H1 (cell line): ENCODE measurements at regions not wholly inside any gene's neighbourhood (a gene's known extent, or its start where the extent isn't known, plus 50 kb on each side); places are given as distances from the start of the nearest gene placed in this dataset.

Experiments used
- CTCF ChIA-PET: fragments of 300-600 bp; sonication (Branson Sonifier 250); formaldehyde crosslinking; loops from one replicate; lab custom pipeline; 2021; ENCODE audit not compliant: partially characterized antibody; lab: Charles Lee
- POLR2A ChIA-PET: fragments of 300-600 bp; sonication (Branson Sonifier 250); formaldehyde crosslinking; loops from one replicate; lab custom pipeline; 2021; ENCODE audit warnings: inconsistent platforms; ENCODE audit not compliant: partially characterized antibody; lab: Charles Lee
- DNase-seq, 2 experiments: peaks; one replicate each; pipeline versions ENCODE4 v3.0.0 to v3.0.0-alpha.2; 2010 to 2022; ENCODE audit warnings: low spot score in 2 of 2, low read depth in 1 of 2, mixed read lengths in 1 of 2
- FAIRE-seq: peaks from 2 replicates; lab custom pipeline; 2011; peaks lifted over from hg19 to GRCh38; lab: Jason Lieb, UNC
- H2AFZ ChIP-seq: 2 replicates; pipeline ENCODE4 v1.8.1; 2012; ENCODE audit warnings: low read length, inconsistent platforms
- H2AK5ac ChIP-seq: 2 replicates; pipeline ENCODE4 v1.6.1; 2013; ENCODE audit warnings: low read depth, low read length
- H2BK120ac ChIP-seq: replicated peaks from 2 replicates; pipeline ENCODE3; 2013; ENCODE audit warnings: low read depth, low read length, inconsistent platforms
- H2BK12ac ChIP-seq: 2 replicates; pipeline ENCODE4 v1.6.1; 2013; ENCODE audit warnings: low read depth, low read length
- H2BK15ac ChIP-seq: 2 replicates; pipeline ENCODE4 v1.6.1; 2013; ENCODE audit warnings: low read length
- H2BK20ac ChIP-seq: 2 replicates; pipeline ENCODE4 v1.6.1; 2013; ENCODE audit warnings: low read length
- H2BK5ac ChIP-seq: 2 replicates; pipeline ENCODE4 v1.6.1; 2013; ENCODE audit warnings: low read depth, low read length
- H3K14ac ChIP-seq: 2 replicates; pipeline ENCODE4 v1.6.1; 2013; ENCODE audit warnings: inconsistent platforms; ENCODE audit not compliant: insufficient read length
- H3K18ac ChIP-seq: 2 replicates; pipeline ENCODE4 v1.6.1; 2013; ENCODE audit warnings: low read length; ENCODE audit errors: extremely low read depth
- H3K23ac ChIP-seq: 2 replicates; pipeline ENCODE4 v1.6.1; 2013; ENCODE audit warnings: inconsistent platforms; ENCODE audit not compliant: insufficient read length
- H3K23me2 ChIP-seq: 2 replicates; pipeline ENCODE4 v1.6.1; 2013; ENCODE audit warnings: low read depth, low read length
- H3K27ac ChIP-seq: 2 replicates; pipeline ENCODE4 v1.6.1; 2011; ENCODE audit warnings: low read depth, low read length, inconsistent platforms
- H3K27me3 ChIP-seq, 4 experiments: replicated peaks in 1 of 4; 1 replicate in 1 of 4; 2 replicates in 3 of 4; pipeline versions ENCODE4 v1.6.1 to v1.8.1; 2011 to 2013; ENCODE audit warnings: low read length in 3 of 4, mild to moderate bottlenecking in 3 of 4, inconsistent platforms in 2 of 4, mixed read lengths in 2 of 4, moderate library complexity in 1 of 4; ENCODE audit not compliant: control insufficient read depth in 3 of 4, insufficient read depth in 3 of 4; ENCODE audit errors: extremely low read depth in 1 of 4
- H3K36me3 ChIP-seq, 4 experiments: 2 replicates each; pipeline versions ENCODE4 v1.6.1 to v1.8.1; 2011 to 2013; ENCODE audit warnings: mild to moderate bottlenecking in 4 of 4, low read length in 3 of 4, moderate library complexity in 2 of 4, control low read depth in 1 of 4, inconsistent platforms in 1 of 4; ENCODE audit not compliant: insufficient read depth in 4 of 4, control insufficient read depth in 2 of 4
- H3K4ac ChIP-seq: replicated peaks from 2 replicates; pipeline ENCODE3; 2013; ENCODE audit warnings: low read length, low read depth, mixed read lengths, inconsistent platforms; ENCODE audit not compliant: insufficient read length
- H3K4me1 ChIP-seq, 4 experiments: replicated peaks in 1 of 4; 1 replicate in 1 of 4; 2 replicates in 3 of 4; pipeline versions ENCODE4 v1.6.1 to v1.8.1; 2011 to 2013; ENCODE audit warnings: low read length in 3 of 4, inconsistent platforms in 2 of 4, mixed read lengths in 1 of 4; ENCODE audit not compliant: insufficient read depth in 4 of 4, control insufficient read depth in 3 of 4
- H3K4me2 ChIP-seq, 2 experiments: 2 replicates each; pipeline versions ENCODE4 v1.6.1 to v1.8.1; 2011 to 2013; ENCODE audit warnings: low read depth in 2 of 2, low read length in 2 of 2, control low read depth in 1 of 2, inconsistent platforms in 1 of 2, mild to moderate bottlenecking in 1 of 2; ENCODE audit not compliant: insufficient read depth in 1 of 2
- H3K4me3 ChIP-seq, 4 experiments: fragments of 200-600, 300-600 bp in 1 of 4; sonication (generic), shearing (Covaris generic), sonication (Bioruptor Twin) in 1 of 4; 2 replicates each; pipeline versions ENCODE4 v1.5.1 to v1.8.1; 2011 to 2016; ENCODE audit warnings: low read length in 4 of 4, low read depth in 3 of 4, control low read depth in 2 of 4, inconsistent platforms in 2 of 4, mild to moderate bottlenecking in 2 of 4, mixed read lengths in 1 of 4, moderate library complexity in 1 of 4; ENCODE audit not compliant: insufficient read depth in 2 of 4; ENCODE audit errors: extremely low read depth in 1 of 4
- H3K56ac ChIP-seq: replicated peaks from 2 replicates; pipeline ENCODE3; 2013; ENCODE audit warnings: low read depth, mild to moderate bottlenecking, mixed read lengths, low read length, inconsistent platforms; ENCODE audit not compliant: insufficient read length
- H3K79me1 ChIP-seq: 2 replicates; pipeline ENCODE4 v1.6.1; 2013; ENCODE audit warnings: low read depth, low read length, control low read depth
- H3K79me2 ChIP-seq, 2 experiments: 2 replicates each; pipeline versions ENCODE4 v1.6.1 to v1.8.1; 2012 to 2013; ENCODE audit warnings: low read length in 2 of 2, mild to moderate bottlenecking in 2 of 2, inconsistent platforms in 1 of 2; ENCODE audit not compliant: insufficient read depth in 2 of 2, control insufficient read depth in 1 of 2
- H3K9ac ChIP-seq, 4 experiments: replicated peaks in 1 of 4; 1 replicate in 1 of 4; 2 replicates in 3 of 4; pipeline versions ENCODE4 v1.6.1 to v1.8.1; 2011 to 2013; ENCODE audit warnings: low read depth in 3 of 4, low read length in 3 of 4, control low read depth in 2 of 4, mild to moderate bottlenecking in 2 of 4, moderate library complexity in 2 of 4, inconsistent platforms in 1 of 4; ENCODE audit errors: extremely low read depth in 1 of 4
- H3K9me3 ChIP-seq, 2 experiments: 2 replicates each; pipeline versions ENCODE4 v1.6.1 to v1.8.1; 2012 to 2013; ENCODE audit warnings: mild to moderate bottlenecking in 2 of 2, moderate library complexity in 2 of 2, control low read depth in 1 of 2, inconsistent platforms in 1 of 2, low read depth in 1 of 2, low read length in 1 of 2, mixed read lengths in 1 of 2; ENCODE audit not compliant: insufficient read depth in 2 of 2
- H4K20me1 ChIP-seq, 2 experiments: replicated peaks in 1 of 2; 2 replicates each; pipeline versions ENCODE3 to v1.8.1; 2011 to 2013; ENCODE audit warnings: inconsistent platforms in 2 of 2, low read length in 2 of 2, mild to moderate bottlenecking in 1 of 2; ENCODE audit not compliant: insufficient read depth in 2 of 2, control insufficient read depth in 1 of 2
- H4K5ac ChIP-seq: 2 replicates; pipeline ENCODE4 v1.6.1; 2013; ENCODE audit warnings: low read length, low read depth, mixed read lengths, inconsistent platforms; ENCODE audit not compliant: insufficient read length
- H4K8ac ChIP-seq: 2 replicates; pipeline ENCODE4 v1.8.0; 2013; ENCODE audit warnings: mild to moderate bottlenecking, moderate library complexity, low read length, inconsistent platforms; ENCODE audit not compliant: insufficient read depth; ENCODE audit errors: extremely low read depth
- H4K91ac ChIP-seq: replicated peaks from 2 replicates; pipeline ENCODE3; 2013; ENCODE audit warnings: low read length, mixed read lengths, inconsistent platforms; ENCODE audit not compliant: insufficient read length
- GTF2F1 ChIP-seq: IDR thresholded peaks from 2 replicates; pipeline ENCODE4 v1.6.1; 2012; ENCODE audit warnings: low read depth, low read length, improper control_type of control experiment, borderline replicate concordance
- POLR2AphosphoS5 ChIP-seq: IDR thresholded peaks from 2 replicates; pipeline ENCODE4 v1.6.1; 2011; ENCODE audit warnings: low read depth, low read length
- TAF1 ChIP-seq: IDR thresholded peaks from 2 replicates; pipeline ENCODE4 v1.6.1; 2011; ENCODE audit warnings: mild to moderate bottlenecking, low read depth, low read length
- WGBS, 2 experiments: shearing (Covaris generic) in 1 of 2; methylation state at CpG; one replicate each; pipeline versions ENCODE4 v1.1.6 to v1.1.7; 2013 to 2015; ENCODE audit warnings: low lambda C conversion rate in 2 of 2, mixed read lengths in 2 of 2, inconsistent platforms in 1 of 2, low coverage in 1 of 2, missing lambda C conversion rate in 1 of 2; ENCODE audit not compliant: insufficient replicate concordance in 2 of 2, insufficient coverage in 1 of 2, insufficient read length in 1 of 2; ENCODE audit errors: extremely low coverage in 1 of 2, missing lambda C conversion rate in 1 of 2; 5-methylcytosine and 5-hydroxymethylcytosine counted together

DNA sequence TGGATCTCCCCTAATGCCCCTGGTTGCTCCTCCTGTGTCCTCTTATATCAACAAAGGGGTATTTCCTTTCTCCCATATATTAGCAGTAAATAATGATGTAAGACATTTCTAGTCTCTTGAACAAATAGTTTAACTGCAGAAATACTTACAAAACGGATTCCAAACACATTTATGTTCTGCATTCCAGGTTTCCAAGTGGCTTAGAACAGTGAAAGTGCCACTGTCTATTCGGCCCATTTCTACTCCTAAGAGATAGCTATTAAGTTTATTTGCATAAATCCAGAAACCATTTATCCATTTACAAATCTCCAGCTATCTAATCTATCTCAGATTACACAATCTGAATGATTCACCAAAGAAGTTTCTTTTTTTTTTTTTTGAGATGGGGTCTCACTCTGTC lies 55.8 kb upstream of the FRMD4B start:
- Histone ChIP-seq H3K23ac (no peak overlapping the region), H2AK5ac (no peak overlapping the region), H3K9ac (no peak overlapping the region), H2BK15ac (no peak overlapping the region), H2BK12ac (no peak overlapping the region), H3K79me1 (no peaks in the 10 kb centered on the region; the same call in 1 of the 2 replicates), H3K18ac (no peak overlapping the region), H3K56ac (no peak overlapping the region), H3K4me1 (peaks cover 0 to 6% (median under 1%) of the 10 kb centered on the region in 4 experiments; a peak in 1 of 7 replicates), H3K14ac (no peak overlapping the region), H3K27ac (no peak overlapping the region), H3K23me2 (no peaks in the 10 kb centered on the region; the same call in 1 of the 2 replicates), H2BK5ac (no peak overlapping the region), H4K8ac (no peak overlapping the region), H2BK20ac (no peak overlapping the region), H3K27me3 (no peaks in the 10 kb centered on the region), H4K5ac (no peak overlapping the region), H3K4me3 (no peak overlapping the region), H3K9me3 (no peaks in the 10 kb centered on the region; a peak in 1 of 4 replicates), H3K79me2 (no peaks in the 10 kb centered on the region), H2BK120ac (no peak overlapping the region), H3K4ac (no peak overlapping the region), H4K91ac (no peak overlapping the region), H2AFZ (no peak overlapping the region), H4K20me1 (peaks cover 0 to 2% of the 10 kb centered on the region in 2 experiments), H3K4me2 (no peak overlapping the region), H3K36me3 (no peaks in the 10 kb centered on the region)
- DNase-seq (no peak), FAIRE-seq (no peak)
- CTCF ChIA-PET = interaction anchor here (0.9 to 5.8 kb wide), 13 partner anchors 8 to 280 kb away, joined by 3 to 43 read pairs (median 4); no protein-coding TSS in a partner anchor
- TF ChIP-seq GTF2F1 (no peak), TAF1 (no peak), POLR2AphosphoS5 (no peak)
- POLR2A ChIA-PET = no interaction called here
- WGBS, 2 experiments = 82% methylated on average over 2 of the region's 2 CpGs; no CpG with 5 or more reads in 1 of the 2 experiments
